ENCODE measurements at regions not wholly inside any gene's neighbourhood (a gene's known extent, or its start where the extent isn't known, plus 50 kb on each side); places are given as distances from the start of the nearest gene placed in this dataset.

GRCh38 chr1:5595531-5596170 lies 396.6 kb downstream of the NPHP4 start:
- no peak for DNase-seq

- DNase-seq, result no peak
Measured at GRCh38 chr1:5594056-5594956, 397.9 kb downstream of the NPHP4 start.

GRCh38 chr1:5590717-5591116 lies 401.5 kb downstream of the NPHP4 start:
- no peak for DNase-seq

GRCh38 chr1:5586629-5587028 lies 405.6 kb downstream of the NPHP4 start:
- no peak for DNase-seq

- no peak for DNase-seq
Measured at GRCh38 chr1:5585256-5585655, 407.0 kb downstream of the NPHP4 start.

- no peak for DNase-seq
Measured at GRCh38 chr1:5580926-5581325, 411.3 kb downstream of the NPHP4 start.

- DNase-seq, result no peak
Measured at GRCh38 chr1:5579966-5580365, 412.3 kb downstream of the NPHP4 start.

- no peak for DNase-seq
Measured at GRCh38 chr1:5578690-5579089, 413.5 kb downstream of the NPHP4 start.

- DNase-seq, result no peak
Measured at GRCh38 chr1:5577255-5578040, 414.8 kb downstream of the NPHP4 start.

GRCh38 chr1:5576673-5577065 lies 415.6 kb downstream of the NPHP4 start:
- no peak for DNase-seq

- no peak for DNase-seq
Measured at GRCh38 chr1:5576011-5576672, 416.1 kb downstream of the NPHP4 start.

GRCh38 chr1:5575396-5575940 lies 416.8 kb downstream of the NPHP4 start:
- DNase-seq, result no peak

- DNase-seq, result no peak
Measured at GRCh38 chr1:5574641-5575040, 417.6 kb downstream of the NPHP4 start.

- DNase-seq, result no peak
Measured at GRCh38 chr1:5572794-5573193, 419.4 kb downstream of the NPHP4 start.

GRCh38 chr1:5571861-5572401 lies 420.3 kb downstream of the NPHP4 start:
- DNase-seq, result no peak

GRCh38 chr1:5571438-5571837 lies 420.8 kb downstream of the NPHP4 start:
- no peak for DNase-seq

- DNase-seq, result no peak
Measured at GRCh38 chr1:5570931-5571330, 421.3 kb downstream of the NPHP4 start.

- DNase-seq, result no peak
Measured at GRCh38 chr1:5568321-5568720, 423.9 kb downstream of the NPHP4 start.

- no peak for DNase-seq
Measured at GRCh38 chr1:5567839-5568238, 424.4 kb downstream of the NPHP4 start.

GRCh38 chr1:5566924-5567323 lies 425.3 kb downstream of the NPHP4 start:
- DNase-seq, result no peak

- no peak for DNase-seq
Measured at GRCh38 chr1:5565281-5566125, 426.7 kb downstream of the NPHP4 start.
